Nucleus accumbens (tissue), 56 donors: ENCODE measurements at regions not wholly inside any gene's neighbourhood (a gene's known extent, or its start where the extent isn't known, plus 50 kb on each side); places are given as distances from the start of the nearest gene placed in this dataset.

ENCODE experiments used
- DNase-seq, 56 donors: peaks; one replicate each; lab custom pipeline; 2025; lab: John Stamatoyannopoulos, UW

- no peak for DNase-seq
Observed at GRCh38 chr3:113136071-113136470, 75.3 kb upstream of the BOC start.

- no peak for DNase-seq
Observed at GRCh38 chr3:113136544-113136943, 74.8 kb upstream of the BOC start.

DNA sequence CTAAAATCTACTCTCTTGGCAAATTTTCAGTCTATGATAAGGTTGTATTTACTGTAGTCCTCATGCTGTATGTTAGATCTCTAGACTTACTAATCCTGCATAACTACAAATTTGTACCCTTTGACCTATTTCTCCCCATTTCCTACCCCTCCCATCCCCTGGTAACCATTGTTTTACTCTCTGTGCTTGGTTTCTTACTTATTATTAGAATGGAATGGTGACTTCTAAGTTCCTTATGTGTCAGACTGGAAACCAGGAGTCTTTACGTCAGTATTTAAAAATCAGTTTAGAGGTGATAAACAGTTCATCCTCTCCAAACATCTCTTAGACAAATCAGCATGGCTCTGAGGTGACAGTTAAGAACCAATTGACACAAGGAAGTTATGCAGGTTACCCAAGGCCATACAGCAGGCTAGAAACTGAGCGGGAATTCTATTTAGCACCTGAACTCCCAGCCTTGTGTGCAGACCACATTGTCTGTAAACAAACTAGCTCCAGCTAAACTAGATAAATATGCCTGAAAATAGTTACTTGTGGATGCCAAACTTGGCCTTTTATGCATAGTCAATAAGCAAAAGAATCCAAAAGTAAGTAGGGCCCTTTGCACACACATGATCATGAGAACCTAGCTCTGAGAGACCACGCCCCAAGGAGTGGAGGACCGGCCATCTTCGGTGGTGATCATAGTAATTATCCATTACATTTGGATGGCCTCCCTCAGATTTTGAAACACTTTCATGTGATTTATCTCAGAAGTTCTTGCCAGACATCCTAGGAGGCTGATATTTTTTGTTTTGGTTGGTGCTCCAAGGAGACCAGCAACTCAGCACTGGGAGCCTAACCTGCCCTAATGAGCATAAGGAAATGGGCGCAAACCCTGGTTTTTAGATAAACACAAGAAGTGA is 72.3 kb upstream of the BOC start:
- DNase-seq: no peak

GRCh38 chr3:113140876-113141275 is 70.5 kb upstream of the BOC start:
- no peak for DNase-seq

- DNase-seq: no peak
Observed at GRCh38 chr3:113141543-113141942, 69.8 kb upstream of the BOC start.

- no peak for DNase-seq
Observed at GRCh38 chr3:113142476-113142875, 68.9 kb upstream of the BOC start.

GRCh38 chr3:113143353-113143752 is 68.0 kb upstream of the BOC start:
- DNase-seq: no peak

DNA sequence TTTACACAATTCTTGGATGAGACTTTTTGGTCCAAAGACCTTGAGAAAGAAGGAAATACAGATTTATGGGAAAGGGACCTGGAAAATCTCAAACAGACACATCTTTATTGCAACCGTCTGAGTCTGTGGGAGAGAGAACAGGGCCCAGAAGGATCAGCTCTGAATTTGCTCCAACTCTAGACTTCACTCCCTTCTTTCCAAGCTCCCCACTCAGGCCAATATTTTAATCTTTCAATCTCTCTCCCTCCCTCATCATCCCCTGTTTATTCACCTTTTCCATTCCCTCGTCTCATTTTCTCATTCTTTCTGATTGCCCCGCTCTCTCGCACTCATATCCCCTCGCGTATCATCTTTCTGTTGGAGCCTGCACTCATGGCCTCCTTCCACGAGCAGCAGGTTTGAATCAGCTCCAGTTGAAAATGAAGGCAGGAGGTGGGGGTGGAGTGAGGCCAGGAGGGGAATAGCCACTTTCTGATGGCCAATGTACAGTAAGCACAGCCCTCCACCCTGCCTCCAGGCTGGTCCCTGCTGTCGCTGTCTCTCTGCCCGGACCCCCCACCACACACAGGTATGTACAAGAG is 63.6 kb upstream of the BOC start:
- DNase-seq: no peak

DNA sequence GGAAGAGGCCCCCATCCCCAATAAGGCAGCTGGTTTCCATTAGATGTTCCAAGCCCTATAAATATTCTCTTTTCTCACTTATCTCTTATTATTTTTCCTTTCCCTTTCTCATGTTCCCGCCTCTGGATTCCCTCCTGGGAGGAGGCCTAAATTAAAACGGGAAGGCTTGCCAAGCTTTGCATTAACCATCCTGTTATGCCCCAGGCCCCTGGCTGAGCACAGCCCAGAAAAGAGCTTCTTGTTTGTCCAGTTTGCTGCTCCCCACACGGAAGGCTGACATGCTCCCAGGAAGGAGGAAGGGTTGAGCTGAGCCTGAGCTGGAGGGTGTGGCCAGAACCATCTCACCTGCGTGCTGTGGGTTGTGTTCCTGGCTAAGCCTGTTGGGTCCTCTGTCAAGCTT is 63.1 kb upstream of the BOC start:
- no peak for DNase-seq

- DNase-seq: no peak
Observed at GRCh38 chr3:113150250-113150649, 61.1 kb upstream of the BOC start.

DNA sequence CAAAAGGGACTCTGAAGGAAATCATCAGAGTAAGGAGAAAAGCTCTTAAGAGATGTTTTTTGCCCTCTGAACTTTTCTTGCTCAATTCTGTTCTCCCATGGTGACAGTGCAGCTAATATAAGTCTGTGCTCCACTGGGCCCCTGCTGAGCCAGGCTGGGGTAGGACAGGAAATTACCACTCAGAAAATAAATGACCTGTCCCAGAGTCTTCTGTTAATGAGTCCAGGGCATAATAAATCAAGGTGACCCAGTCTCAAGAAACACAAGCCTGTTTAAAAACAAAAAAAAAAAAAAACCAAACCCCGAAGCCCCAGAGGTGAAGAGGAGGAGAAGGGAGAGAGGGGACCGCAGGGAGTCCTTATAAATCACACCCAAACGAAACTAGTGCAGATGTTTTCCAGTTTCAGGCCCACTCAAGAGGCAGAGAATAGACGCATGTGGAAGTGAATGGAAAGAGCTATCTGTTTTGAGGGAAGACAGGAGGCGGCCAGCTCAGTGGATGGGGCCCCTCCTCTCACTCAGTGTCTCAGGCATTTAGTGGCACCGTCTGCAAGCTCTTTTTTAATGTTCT is 59.8 kb upstream of the BOC start:
- no peak for DNase-seq

- no peak for DNase-seq
Observed at GRCh38 chr3:113152849-113153248, 58.5 kb upstream of the BOC start.

- DNase-seq: no peak
Observed at GRCh38 chr3:113153499-113154107, 57.8 kb upstream of the BOC start.

GRCh38 chr3:113156816-113157333 is 54.5 kb upstream of the BOC start:
- no peak for DNase-seq

DNA sequence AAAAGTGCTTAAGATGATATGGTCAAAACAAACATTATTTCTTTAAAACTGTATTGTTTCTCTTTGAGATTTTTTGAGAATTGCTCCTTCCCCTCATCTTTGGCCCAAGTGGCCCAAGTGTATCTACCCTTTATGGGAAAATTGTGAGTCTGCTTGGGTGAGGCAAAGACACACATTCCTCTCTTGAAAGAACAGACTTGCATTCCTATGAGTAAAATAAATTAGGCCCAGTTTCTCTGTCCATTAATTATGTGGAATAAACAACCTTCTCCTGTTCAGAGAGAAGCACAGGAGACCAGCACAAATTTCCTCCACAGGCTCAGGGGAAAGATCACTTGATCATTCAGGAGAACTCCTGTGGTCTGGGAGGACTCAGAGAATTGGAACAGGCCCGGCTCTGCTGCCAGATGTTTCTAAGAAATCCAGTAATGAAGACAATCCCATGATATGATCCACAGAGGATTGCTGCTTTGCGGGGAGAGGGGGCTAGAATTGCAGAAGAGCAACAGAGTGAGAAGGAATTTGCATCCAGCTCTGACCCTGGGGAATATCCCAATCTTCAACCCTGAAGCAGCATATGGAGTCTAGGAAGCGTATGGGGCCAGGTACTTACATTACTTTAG is 53.8 kb upstream of the BOC start:
- no peak for DNase-seq

GRCh38 chr3:113158171-113158570 is 53.2 kb upstream of the BOC start:
- no peak for DNase-seq
